ENCODE measurements at regions not wholly inside any gene's neighbourhood (a gene's known extent, or its start where the extent isn't known, plus 50 kb on each side); places are given as distances from the start of the nearest gene placed in this dataset.

DNA sequence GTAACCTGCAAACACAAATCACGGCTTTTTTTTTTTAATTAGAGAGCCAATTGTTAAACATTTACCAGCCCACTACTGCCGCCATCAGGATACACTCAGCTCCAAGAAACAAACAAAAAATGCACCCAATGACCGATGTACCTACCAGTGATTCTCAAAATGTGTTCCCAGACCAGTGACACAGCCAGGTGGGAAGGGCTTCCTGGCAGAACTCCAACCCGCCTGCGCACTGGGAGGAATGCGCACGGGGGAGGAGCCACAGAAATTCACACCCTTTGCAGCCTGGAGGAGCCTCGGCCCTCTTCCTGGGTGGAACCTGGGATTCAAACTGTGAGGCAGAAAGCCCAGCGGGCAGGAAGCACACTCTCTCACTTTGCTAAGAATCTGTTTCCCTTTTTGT, 255.9 kb downstream of the TBC1D4 start:
- TF ChIP-seq EZH2phosphoT487 (conservative IDR thresholded peaks at IDR 0.05; ENCODE audit: low read length), result no peak
- TF ChIP-seq, protein P1, sequence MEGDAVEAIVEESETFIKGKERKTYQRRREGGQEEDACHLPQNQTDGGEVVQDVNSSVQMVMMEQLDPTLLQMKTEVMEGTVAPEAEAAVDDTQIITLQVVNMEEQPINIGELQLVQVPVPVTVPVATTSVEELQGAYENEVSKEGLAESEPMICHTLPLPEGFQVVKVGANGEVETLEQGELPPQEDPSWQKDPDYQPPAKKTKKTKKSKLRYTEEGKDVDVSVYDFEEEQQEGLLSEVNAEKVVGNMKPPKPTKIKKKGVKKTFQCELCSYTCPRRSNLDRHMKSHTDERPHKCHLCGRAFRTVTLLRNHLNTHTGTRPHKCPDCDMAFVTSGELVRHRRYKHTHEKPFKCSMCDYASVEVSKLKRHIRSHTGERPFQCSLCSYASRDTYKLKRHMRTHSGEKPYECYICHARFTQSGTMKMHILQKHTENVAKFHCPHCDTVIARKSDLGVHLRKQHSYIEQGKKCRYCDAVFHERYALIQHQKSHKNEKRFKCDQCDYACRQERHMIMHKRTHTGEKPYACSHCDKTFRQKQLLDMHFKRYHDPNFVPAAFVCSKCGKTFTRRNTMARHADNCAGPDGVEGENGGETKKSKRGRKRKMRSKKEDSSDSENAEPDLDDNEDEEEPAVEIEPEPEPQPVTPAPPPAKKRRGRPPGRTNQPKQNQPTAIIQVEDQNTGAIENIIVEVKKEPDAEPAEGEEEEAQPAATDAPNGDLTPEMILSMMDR (IDR thresholded peaks at IDR 0.05; ENCODE audit: insufficient read depth, low read length, poor library complexity, severe bottlenecking), result no peak

Measured in SU-DHL-6 (cell line).